ENCODE measurements at regions not wholly inside any gene's neighbourhood (a gene's known extent, or its start where the extent isn't known, plus 50 kb on each side); places are given as distances from the start of the nearest gene placed in this dataset.
"Not testable (repeated sequence)": the region's sequence is repeated elsewhere in the genome, so short reads cannot be mapped to it uniquely, and the experiment has no call there.

- not testable (repeated sequence) for H3K9me3 ChIP-seq (ENCODE audit: control insufficient read depth in 2 of 2, insufficient read depth in 1 of 2, low read depth in 1 of 2, low read length in 1 of 2); H3K4me1 ChIP-seq (ENCODE audit: control insufficient read depth in 3 of 3, insufficient read depth in 2 of 3, low read depth in 1 of 3, low read length in 2 of 3); H3K27me3 ChIP-seq (ENCODE audit: control insufficient read depth in 3 of 3, insufficient read depth in 3 of 3, low read length in 3 of 3); H3K4me3 ChIP-seq (ENCODE audit: low read depth in 1 of 3, low read length in 3 of 3); H3K27ac ChIP-seq (ENCODE audit: low read depth in 1 of 3, low read length in 2 of 3); H3K36me3 ChIP-seq (ENCODE audit: control insufficient read depth in 3 of 3, insufficient read depth in 2 of 3, low read depth in 1 of 3, low read length in 3 of 3); DNase-seq; FAIRE-seq
- 89 to 100% (median 98%) methylated on average over 1 of the region's 1 CpG for WGBS, 3 donors
Measured at GRCh38 chr2:63725212-63725611, 116.5 kb upstream of the UGP2 start.

DNA sequence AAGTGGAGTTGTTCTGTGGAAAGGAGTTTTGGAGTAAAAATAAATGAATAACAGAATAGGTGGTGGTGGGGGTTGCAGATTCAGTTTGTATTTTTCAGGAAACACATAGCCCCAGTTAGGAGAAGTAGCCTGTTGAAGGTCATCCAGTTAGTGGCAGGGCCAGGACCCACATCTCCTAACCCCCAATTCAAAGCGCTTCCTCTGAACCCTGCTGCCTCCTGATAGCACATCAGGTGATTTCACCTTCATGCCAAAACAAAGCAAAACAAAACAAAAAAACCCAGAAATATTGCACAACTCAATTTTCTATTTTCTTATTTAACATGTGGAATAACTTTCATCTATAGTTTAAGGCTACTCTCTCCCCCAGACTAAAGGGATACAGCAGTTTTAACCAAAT, 112.3 kb upstream of the UGP2 start:
- no peaks in the 10 kb centered on the region for H3K27me3 ChIP-seq (ENCODE audit: control insufficient read depth in 3 of 3, insufficient read depth in 3 of 3, low read length in 3 of 3)
- no peaks in the 10 kb centered on the region for H3K36me3 ChIP-seq (ENCODE audit: control insufficient read depth in 3 of 3, insufficient read depth in 2 of 3, low read depth in 1 of 3, low read length in 3 of 3)
- no peak for DNase-seq
- 82 to 98% (median 91%) methylated on average over 1 of the region's 1 CpG for WGBS, 3 donors
- no peaks in the 10 kb centered on the region for H3K9me3 ChIP-seq (ENCODE audit: control insufficient read depth in 2 of 2, insufficient read depth in 1 of 2, low read depth in 1 of 2, low read length in 1 of 2)
- H3K27ac ChIP-seq (ENCODE audit: low read depth in 1 of 3, low read length in 2 of 3), result no peak overlapping the region
- no peak overlapping the region for H3K4me3 ChIP-seq (ENCODE audit: low read depth in 1 of 3, low read length in 3 of 3)
- H3K4me1 ChIP-seq (ENCODE audit: control insufficient read depth in 3 of 3, insufficient read depth in 2 of 3, low read depth in 1 of 3, low read length in 2 of 3), result no peaks in the 10 kb centered on the region
- FAIRE-seq, result no peak

- no peak for FAIRE-seq
- Histone ChIP-seq H3K9me3 (ENCODE audit: control insufficient read depth in 2 of 2, insufficient read depth in 1 of 2, low read depth in 1 of 2, low read length in 1 of 2) (no peaks in the 10 kb centered on the region), H3K27me3 (ENCODE audit: control insufficient read depth in 3 of 3, insufficient read depth in 3 of 3, low read length in 3 of 3) (no peaks in the 10 kb centered on the region), H3K27ac (ENCODE audit: low read depth in 1 of 3, low read length in 2 of 3) (no peak overlapping the region), H3K36me3 (ENCODE audit: control insufficient read depth in 3 of 3, insufficient read depth in 2 of 3, low read depth in 1 of 3, low read length in 3 of 3) (no peaks in the 10 kb centered on the region), H3K4me1 (ENCODE audit: control insufficient read depth in 3 of 3, insufficient read depth in 2 of 3, low read depth in 1 of 3, low read length in 2 of 3) (no peaks in the 10 kb centered on the region), H3K4me3 (ENCODE audit: low read depth in 1 of 3, low read length in 3 of 3) (no peak overlapping the region)
- no peak for DNase-seq
- 88 to 94% (median 88%) methylated on average over 2 of the region's 2 CpGs for WGBS, 3 donors
Measured at GRCh38 chr2:63729831-63730230, 111.9 kb upstream of the UGP2 start.

DNA sequence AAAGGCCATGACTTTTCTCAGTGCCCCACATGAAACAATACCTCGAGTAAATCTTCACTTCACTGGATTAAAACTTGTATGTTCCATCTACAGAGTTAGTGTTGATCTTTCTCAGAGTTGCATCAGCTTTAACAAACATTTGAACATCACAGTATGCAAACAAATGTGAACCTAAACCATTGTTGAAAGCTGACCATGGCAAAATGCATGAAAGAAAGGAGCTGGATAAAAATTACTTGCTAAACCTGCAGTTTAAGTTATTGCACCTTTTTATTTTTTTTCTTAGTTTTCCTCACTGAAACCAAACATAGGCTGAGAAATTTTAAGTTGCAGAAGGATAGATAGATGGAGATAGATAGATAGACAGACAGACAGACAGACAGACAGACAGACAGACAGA, 107.2 kb upstream of the UGP2 start:
- 12 to 48% (median 28%) methylated on average over 1 of the region's 1 CpG for WGBS, 3 donors
- H3K27ac ChIP-seq (ENCODE audit: low read depth in 1 of 3, low read length in 2 of 3), result no peak overlapping the region
- FAIRE-seq, result no peak

GRCh38 chr2:63735263-63735662, 106.4 kb upstream of the UGP2 start:
- WGBS, 3 donors, result 68 to 88% (median 70%) methylated on average over 4 of the region's 4 CpGs
- Histone ChIP-seq H3K4me3 (ENCODE audit: low read depth in 1 of 3, low read length in 3 of 3) (no peak overlapping the region), H3K27me3 (ENCODE audit: control insufficient read depth in 3 of 3, insufficient read depth in 3 of 3, low read length in 3 of 3) (no peaks in the 10 kb centered on the region), H3K9me3 (ENCODE audit: control insufficient read depth in 2 of 2, insufficient read depth in 1 of 2, low read depth in 1 of 2, low read length in 1 of 2) (no peaks in the 10 kb centered on the region), H3K36me3 (ENCODE audit: control insufficient read depth in 3 of 3, insufficient read depth in 2 of 3, low read depth in 1 of 3, low read length in 3 of 3) (no peaks in the 10 kb centered on the region), H3K27ac (ENCODE audit: low read depth in 1 of 3, low read length in 2 of 3) (no peak overlapping the region), H3K4me1 (ENCODE audit: control insufficient read depth in 3 of 3, insufficient read depth in 2 of 3, low read depth in 1 of 3, low read length in 2 of 3) (no peaks in the 10 kb centered on the region)
- FAIRE-seq (no peak), DNase-seq (no peak)

More for the DNA sequence above, 107.2 kb upstream of the UGP2 start:
- Histone ChIP-seq H3K4me3 (ENCODE audit: low read depth in 1 of 3, low read length in 3 of 3) (no peak overlapping the region), H3K9me3 (ENCODE audit: control insufficient read depth in 2 of 2, insufficient read depth in 1 of 2, low read depth in 1 of 2, low read length in 1 of 2) (no peaks in the 10 kb centered on the region), H3K36me3 (ENCODE audit: control insufficient read depth in 3 of 3, insufficient read depth in 2 of 3, low read depth in 1 of 3, low read length in 3 of 3) (no peaks in the 10 kb centered on the region), H3K27me3 (ENCODE audit: control insufficient read depth in 3 of 3, insufficient read depth in 3 of 3, low read length in 3 of 3) (no peaks in the 10 kb centered on the region), H3K4me1 (ENCODE audit: control insufficient read depth in 3 of 3, insufficient read depth in 2 of 3, low read depth in 1 of 3, low read length in 2 of 3) (no peaks in the 10 kb centered on the region)
- no peak for DNase-seq

GRCh38 chr2:63735931-63736330, 105.8 kb upstream of the UGP2 start:
- 66 to 88% (median 68%) methylated on average over 1 of the region's 1 CpG for WGBS, 3 donors
- FAIRE-seq, result no peak
- no peak for DNase-seq

GRCh38 chr2:63736354-63736753, 105.3 kb upstream of the UGP2 start:
- FAIRE-seq (no peak), DNase-seq (no peak)
- Histone ChIP-seq H3K27me3 (ENCODE audit: control insufficient read depth in 3 of 3, insufficient read depth in 3 of 3, low read length in 3 of 3) (no peaks in the 10 kb centered on the region), H3K4me1 (ENCODE audit: control insufficient read depth in 3 of 3, insufficient read depth in 2 of 3, low read depth in 1 of 3, low read length in 2 of 3) (no peaks in the 10 kb centered on the region), H3K27ac (ENCODE audit: low read depth in 1 of 3, low read length in 2 of 3) (no peak overlapping the region), H3K36me3 (ENCODE audit: control insufficient read depth in 3 of 3, insufficient read depth in 2 of 3, low read depth in 1 of 3, low read length in 3 of 3) (no peaks in the 10 kb centered on the region), H3K4me3 (ENCODE audit: low read depth in 1 of 3, low read length in 3 of 3) (no peak overlapping the region), H3K9me3 (ENCODE audit: control insufficient read depth in 2 of 2, insufficient read depth in 1 of 2, low read depth in 1 of 2, low read length in 1 of 2) (no peaks in the 10 kb centered on the region)

More at GRCh38 chr2:63735931-63736330, 105.8 kb upstream of the UGP2 start:
- Histone ChIP-seq H3K27me3 (ENCODE audit: control insufficient read depth in 3 of 3, insufficient read depth in 3 of 3, low read length in 3 of 3) (no peaks in the 10 kb centered on the region), H3K4me1 (ENCODE audit: control insufficient read depth in 3 of 3, insufficient read depth in 2 of 3, low read depth in 1 of 3, low read length in 2 of 3) (no peaks in the 10 kb centered on the region), H3K27ac (ENCODE audit: low read depth in 1 of 3, low read length in 2 of 3) (no peak overlapping the region), H3K9me3 (ENCODE audit: control insufficient read depth in 2 of 2, insufficient read depth in 1 of 2, low read depth in 1 of 2, low read length in 1 of 2) (no peaks in the 10 kb centered on the region), H3K36me3 (ENCODE audit: control insufficient read depth in 3 of 3, insufficient read depth in 2 of 3, low read depth in 1 of 3, low read length in 3 of 3) (no peaks in the 10 kb centered on the region), H3K4me3 (ENCODE audit: low read depth in 1 of 3, low read length in 3 of 3) (no peak overlapping the region)

- H3K9me3 ChIP-seq (ENCODE audit: control insufficient read depth in 2 of 2, insufficient read depth in 1 of 2, low read depth in 1 of 2, low read length in 1 of 2), result no peaks in the 10 kb centered on the region
- no peak overlapping the region for H3K27ac ChIP-seq (ENCODE audit: low read depth in 1 of 3, low read length in 2 of 3)
- DNase-seq, result no peak
- FAIRE-seq, result no peak
- no peak overlapping the region for H3K4me3 ChIP-seq (ENCODE audit: low read depth in 1 of 3, low read length in 3 of 3)
- no peaks in the 10 kb centered on the region for H3K36me3 ChIP-seq (ENCODE audit: control insufficient read depth in 3 of 3, insufficient read depth in 2 of 3, low read depth in 1 of 3, low read length in 3 of 3)
- no peaks in the 10 kb centered on the region for H3K27me3 ChIP-seq (ENCODE audit: control insufficient read depth in 3 of 3, insufficient read depth in 3 of 3, low read length in 3 of 3)
- no peaks in the 10 kb centered on the region for H3K4me1 ChIP-seq (ENCODE audit: control insufficient read depth in 3 of 3, insufficient read depth in 2 of 3, low read depth in 1 of 3, low read length in 2 of 3)
Measured at GRCh38 chr2:63737081-63737751, 104.5 kb upstream of the UGP2 start.

DNA sequence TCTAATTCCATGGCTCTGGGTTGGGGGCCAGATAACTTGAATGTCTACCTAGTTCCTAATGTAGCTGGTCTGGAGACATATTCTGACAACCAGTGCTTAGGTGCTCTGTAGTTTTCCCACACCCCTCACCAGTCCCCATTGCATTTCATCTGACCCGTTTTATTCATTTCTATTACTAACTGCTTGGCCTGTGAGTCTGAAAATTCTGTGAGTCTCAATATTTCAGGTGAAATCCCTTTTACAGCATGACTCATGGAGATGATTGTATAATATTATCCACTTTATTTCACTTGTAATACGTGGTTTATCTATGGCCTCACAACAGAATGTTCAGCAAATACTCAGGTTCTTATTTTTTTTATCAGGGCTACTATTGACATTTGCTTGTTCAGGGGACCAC, 103.7 kb upstream of the UGP2 start:
- 45 to 69% (median 45%) methylated on average over 2 of the region's 2 CpGs for WGBS, 3 donors
- no peaks in the 10 kb centered on the region for H3K4me1 ChIP-seq (ENCODE audit: control insufficient read depth in 3 of 3, insufficient read depth in 2 of 3, low read depth in 1 of 3, low read length in 2 of 3)
- H3K27ac ChIP-seq (ENCODE audit: low read depth in 1 of 3, low read length in 2 of 3), result no peak overlapping the region
- H3K9me3 ChIP-seq (ENCODE audit: control insufficient read depth in 2 of 2, insufficient read depth in 1 of 2, low read depth in 1 of 2, low read length in 1 of 2), result no peaks in the 10 kb centered on the region
- H3K36me3 ChIP-seq (ENCODE audit: control insufficient read depth in 3 of 3, insufficient read depth in 2 of 3, low read depth in 1 of 3, low read length in 3 of 3), result no peaks in the 10 kb centered on the region
- H3K4me3 ChIP-seq (ENCODE audit: low read depth in 1 of 3, low read length in 3 of 3), result no peak overlapping the region
- no peak for DNase-seq
- FAIRE-seq, result no peak
- no peaks in the 10 kb centered on the region for H3K27me3 ChIP-seq (ENCODE audit: control insufficient read depth in 3 of 3, insufficient read depth in 3 of 3, low read length in 3 of 3)

Data from small intestine (tissue), 7 donors.